SK-N-SH treated with all-trans-retinoic acid at 6 μM for 48 hours (cell line): ENCODE measurements at regions not wholly inside any gene's neighbourhood (a gene's known extent, or its start where the extent isn't known, plus 50 kb on each side); places are given as distances from the start of the nearest gene placed in this dataset.

Experiments used
- GLIS3 ChIP-seq: fragments of 250-450 bp; sonication (Bioruptor Pico); IDR thresholded peaks from 2 replicates; pipeline ENCODE4 v1.5.0; 2020; ENCODE audit warnings: mild to moderate bottlenecking, moderate library complexity
- ZC3H10 ChIP-seq: fragments of 250-450 bp; sonication (Bioruptor Pico); IDR thresholded peaks from 2 replicates; pipeline ENCODE4 v1.5.1; 2021; ENCODE audit warnings: mild to moderate bottlenecking, moderate library complexity
- ZFP3 ChIP-seq: fragments of 250-450 bp; sonication (Bioruptor Pico); IDR thresholded peaks from 2 replicates; pipeline ENCODE4 v1.5.0; 2020; ENCODE audit warnings: mild to moderate bottlenecking, moderate library complexity
- ZNF565 ChIP-seq: fragments of 450-650 bp; formaldehyde crosslinking; conservative IDR thresholded peaks from 2 replicates; pipeline ENCODE4 v1.5.0; 2020; ENCODE audit warnings: low read depth, mild to moderate bottlenecking, moderate library complexity
- TF ChIP-seq, protein P1 (sequence below): fragments of 250-450 bp; sonication (Bioruptor Pico); IDR thresholded peaks from 2 replicates; pipeline ENCODE4 v1.5.0; 2020; ENCODE audit warnings: mild to moderate bottlenecking, moderate library complexity

GRCh38 chr11:93902921-93903320 is 52.5 kb upstream of the VSTM5 start:
- TF ChIP-seq ZC3H10 (CRISPR knock-in tag) = no peak
- TF ChIP-seq, protein P1, sequence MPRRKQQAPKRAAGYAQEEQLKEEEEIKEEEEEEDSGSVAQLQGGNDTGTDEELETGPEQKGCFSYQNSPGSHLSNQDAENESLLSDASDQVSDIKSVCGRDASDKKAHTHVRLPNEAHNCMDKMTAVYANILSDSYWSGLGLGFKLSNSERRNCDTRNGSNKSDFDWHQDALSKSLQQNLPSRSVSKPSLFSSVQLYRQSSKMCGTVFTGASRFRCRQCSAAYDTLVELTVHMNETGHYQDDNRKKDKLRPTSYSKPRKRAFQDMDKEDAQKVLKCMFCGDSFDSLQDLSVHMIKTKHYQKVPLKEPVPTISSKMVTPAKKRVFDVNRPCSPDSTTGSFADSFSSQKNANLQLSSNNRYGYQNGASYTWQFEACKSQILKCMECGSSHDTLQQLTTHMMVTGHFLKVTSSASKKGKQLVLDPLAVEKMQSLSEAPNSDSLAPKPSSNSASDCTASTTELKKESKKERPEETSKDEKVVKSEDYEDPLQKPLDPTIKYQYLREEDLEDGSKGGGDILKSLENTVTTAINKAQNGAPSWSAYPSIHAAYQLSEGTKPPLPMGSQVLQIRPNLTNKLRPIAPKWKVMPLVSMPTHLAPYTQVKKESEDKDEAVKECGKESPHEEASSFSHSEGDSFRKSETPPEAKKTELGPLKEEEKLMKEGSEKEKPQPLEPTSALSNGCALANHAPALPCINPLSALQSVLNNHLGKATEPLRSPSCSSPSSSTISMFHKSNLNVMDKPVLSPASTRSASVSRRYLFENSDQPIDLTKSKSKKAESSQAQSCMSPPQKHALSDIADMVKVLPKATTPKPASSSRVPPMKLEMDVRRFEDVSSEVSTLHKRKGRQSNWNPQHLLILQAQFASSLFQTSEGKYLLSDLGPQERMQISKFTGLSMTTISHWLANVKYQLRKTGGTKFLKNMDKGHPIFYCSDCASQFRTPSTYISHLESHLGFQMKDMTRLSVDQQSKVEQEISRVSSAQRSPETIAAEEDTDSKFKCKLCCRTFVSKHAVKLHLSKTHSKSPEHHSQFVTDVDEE (CRISPR knock-in tag) = no peak
- TF ChIP-seq ZNF565 (CRISPR knock-in tag) = no peak
- TF ChIP-seq GLIS3 (CRISPR knock-in tag) = no peak
- TF ChIP-seq ZFP3 (CRISPR knock-in tag) = no peak
